G401.6 (cell line): ENCODE measurements at regions not wholly inside any gene's neighbourhood (a gene's known extent, or its start where the extent isn't known, plus 50 kb on each side); places are given as distances from the start of the nearest gene placed in this dataset.

Experiments
- FAIRE-seq: peaks from 2 replicates; lab custom pipeline; 2012; peaks lifted over from hg19 to GRCh38; lab: Jason Lieb, UNC

DNA sequence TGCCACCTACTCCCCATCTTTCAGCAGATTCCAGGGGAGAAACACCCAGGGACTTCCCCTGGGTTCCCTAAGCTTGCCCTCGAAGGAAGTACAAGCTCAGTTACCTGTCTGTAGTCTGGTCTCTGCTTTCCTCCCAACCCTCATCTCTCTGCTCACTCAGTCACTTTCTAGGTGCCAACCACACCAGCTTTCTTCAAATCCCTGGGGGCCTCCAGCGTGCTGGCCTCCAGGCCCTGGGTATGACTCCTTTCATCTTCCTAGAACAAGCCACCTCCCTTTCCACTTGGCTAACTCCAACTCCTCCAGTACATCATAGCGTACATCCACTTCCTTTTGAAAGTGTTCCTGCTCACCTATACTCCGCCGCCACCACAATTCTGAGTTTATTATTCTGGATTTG, 222.6 kb downstream of the SNX18 start:
- no peak for FAIRE-seq

GRCh38 chr5:54739371-54739770, 221.8 kb downstream of the SNX18 start:
- no peak for FAIRE-seq

DNA sequence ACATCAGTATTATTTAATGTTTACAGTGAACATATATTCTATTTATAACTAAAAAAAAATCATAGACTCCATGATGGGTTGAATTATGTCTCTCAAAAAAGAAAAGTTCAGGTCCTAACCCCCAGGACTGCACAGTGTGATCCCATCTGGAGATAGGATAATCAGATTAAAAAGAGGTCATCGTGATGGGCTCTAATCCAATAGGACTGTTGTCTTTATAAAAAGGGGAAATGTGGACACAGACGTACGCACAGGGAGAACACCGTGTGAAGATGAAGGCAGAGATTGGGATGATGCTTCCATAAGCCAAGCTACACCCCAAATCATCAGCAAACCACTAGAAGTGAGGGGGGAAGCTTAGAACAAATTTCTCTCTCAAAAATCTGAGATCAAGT, 221.4 kb downstream of the SNX18 start:
- no peak for FAIRE-seq

GRCh38 chr5:54738118-54738972, 220.8 kb downstream of the SNX18 start:
- no peak for FAIRE-seq

DNA sequence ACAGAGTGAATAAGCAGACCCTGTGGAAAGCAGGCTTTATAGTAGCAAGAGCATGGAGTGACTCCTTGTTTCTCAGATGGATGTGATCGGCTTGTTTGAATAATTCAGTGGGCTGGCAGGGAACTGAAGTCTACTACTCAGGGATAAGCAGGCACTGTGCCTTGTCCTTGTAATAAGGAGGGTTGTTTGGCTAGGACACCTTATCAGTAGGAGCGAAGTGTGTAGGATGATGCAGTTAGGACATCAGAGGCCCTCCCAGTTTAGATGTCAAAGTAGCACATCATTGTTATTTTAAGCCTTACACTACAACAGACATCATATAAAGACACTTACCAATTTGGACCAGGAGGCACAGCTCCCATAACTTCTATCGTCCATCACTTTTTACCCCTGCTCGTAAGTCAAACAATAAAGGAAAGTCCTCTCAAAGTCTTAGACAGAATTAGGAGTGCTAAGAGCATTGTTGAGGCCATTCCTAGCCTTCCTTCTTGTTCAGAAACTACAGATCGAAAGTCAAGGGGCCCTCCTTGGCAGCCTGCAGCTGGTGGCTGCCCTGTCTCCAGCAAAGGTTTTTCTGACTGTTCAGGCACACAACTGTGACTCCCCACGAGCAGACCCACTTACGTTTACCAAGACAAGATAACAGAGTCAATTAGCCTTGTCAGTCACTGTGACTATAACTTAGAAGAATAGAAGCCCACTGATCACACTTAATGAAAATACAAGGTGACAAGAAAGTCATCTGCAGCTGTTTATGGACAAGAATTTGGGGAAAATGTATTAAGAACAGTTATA, 218.6 kb downstream of the SNX18 start:
- no peak for FAIRE-seq

GRCh38 chr5:54733101-54733500, 215.5 kb downstream of the SNX18 start:
- no peak for FAIRE-seq

GRCh38 chr5:54732108-54732507, 214.5 kb downstream of the SNX18 start:
- FAIRE-seq, result no peak

GRCh38 chr5:54728588-54728915, 211.0 kb downstream of the SNX18 start:
- FAIRE-seq, result no peak

DNA sequence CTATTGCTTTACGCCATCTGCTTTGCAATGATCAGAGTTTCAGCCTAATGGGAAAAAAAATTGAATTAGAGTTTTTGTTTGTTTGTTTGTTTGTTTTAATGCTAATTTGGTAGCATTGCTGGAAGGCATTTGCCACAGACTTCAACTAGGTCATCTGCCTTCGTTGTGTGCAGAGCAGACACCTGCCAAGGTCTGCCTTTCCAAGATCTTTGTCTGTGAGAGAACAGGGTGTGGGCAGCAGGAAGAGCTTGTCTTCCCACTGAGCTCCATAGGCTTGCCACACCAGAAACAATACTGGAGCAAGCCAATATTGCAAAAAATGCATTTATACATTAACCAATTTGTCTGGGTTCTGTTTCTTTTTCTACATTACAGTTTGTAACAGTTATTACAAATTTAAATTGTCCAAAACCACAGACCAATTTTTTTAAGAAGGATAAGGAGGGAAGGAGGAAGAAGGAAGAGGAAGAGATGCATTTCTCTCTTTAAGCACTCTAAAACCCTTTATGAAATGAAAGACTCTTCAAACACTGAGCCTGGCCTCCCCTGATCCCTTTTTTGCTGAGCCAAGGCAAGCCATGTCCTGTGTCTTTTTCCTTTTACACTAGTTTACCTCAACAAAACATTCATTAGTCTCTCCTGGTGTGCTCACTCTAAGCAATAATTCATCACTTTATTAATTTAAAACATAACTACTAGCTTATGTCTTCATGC, 210.5 kb downstream of the SNX18 start:
- FAIRE-seq, result no peak

GRCh38 chr5:54725391-54726280, 208.1 kb downstream of the SNX18 start:
- FAIRE-seq, result no peak

GRCh38 chr5:54722846-54723433, 205.4 kb downstream of the SNX18 start:
- FAIRE-seq, result no peak

DNA sequence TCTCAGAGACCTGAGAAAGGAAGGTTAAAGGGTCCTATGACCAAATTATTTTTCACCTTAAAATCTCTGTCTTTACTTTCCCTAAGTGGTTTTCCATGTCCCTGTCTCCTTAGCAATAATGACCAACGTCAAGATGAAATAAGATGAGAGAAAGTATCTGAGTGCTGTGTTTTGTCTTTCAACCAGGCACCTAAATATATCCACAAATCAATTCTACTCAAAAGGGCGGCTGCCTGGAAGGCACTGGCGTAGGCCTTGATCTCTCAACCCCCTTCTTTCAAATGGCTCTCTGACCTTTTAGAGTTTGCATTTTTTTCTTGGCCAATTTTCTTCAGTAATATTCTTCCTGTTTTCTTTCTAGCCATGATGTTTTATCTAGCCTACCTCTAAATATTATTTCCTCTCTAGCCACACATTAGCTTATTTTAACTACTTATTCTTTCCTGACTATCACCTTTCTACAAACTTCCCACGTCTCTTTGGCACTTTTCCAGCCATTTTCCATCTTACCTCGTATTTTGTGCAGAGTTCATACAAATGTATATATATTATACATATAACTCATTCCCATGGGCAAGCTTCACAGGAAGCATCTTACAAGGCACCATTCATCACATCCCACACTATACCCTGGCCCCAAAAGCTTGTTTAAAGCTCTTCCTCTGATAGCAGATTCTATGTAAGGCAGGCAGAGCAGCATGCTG, 204.5 kb downstream of the SNX18 start:
- no peak for FAIRE-seq

- no peak for FAIRE-seq
Observed at GRCh38 chr5:54721116-54721515, 203.6 kb downstream of the SNX18 start.

- no peak for FAIRE-seq
Observed at GRCh38 chr5:54720341-54720740, 202.8 kb downstream of the SNX18 start.

DNA sequence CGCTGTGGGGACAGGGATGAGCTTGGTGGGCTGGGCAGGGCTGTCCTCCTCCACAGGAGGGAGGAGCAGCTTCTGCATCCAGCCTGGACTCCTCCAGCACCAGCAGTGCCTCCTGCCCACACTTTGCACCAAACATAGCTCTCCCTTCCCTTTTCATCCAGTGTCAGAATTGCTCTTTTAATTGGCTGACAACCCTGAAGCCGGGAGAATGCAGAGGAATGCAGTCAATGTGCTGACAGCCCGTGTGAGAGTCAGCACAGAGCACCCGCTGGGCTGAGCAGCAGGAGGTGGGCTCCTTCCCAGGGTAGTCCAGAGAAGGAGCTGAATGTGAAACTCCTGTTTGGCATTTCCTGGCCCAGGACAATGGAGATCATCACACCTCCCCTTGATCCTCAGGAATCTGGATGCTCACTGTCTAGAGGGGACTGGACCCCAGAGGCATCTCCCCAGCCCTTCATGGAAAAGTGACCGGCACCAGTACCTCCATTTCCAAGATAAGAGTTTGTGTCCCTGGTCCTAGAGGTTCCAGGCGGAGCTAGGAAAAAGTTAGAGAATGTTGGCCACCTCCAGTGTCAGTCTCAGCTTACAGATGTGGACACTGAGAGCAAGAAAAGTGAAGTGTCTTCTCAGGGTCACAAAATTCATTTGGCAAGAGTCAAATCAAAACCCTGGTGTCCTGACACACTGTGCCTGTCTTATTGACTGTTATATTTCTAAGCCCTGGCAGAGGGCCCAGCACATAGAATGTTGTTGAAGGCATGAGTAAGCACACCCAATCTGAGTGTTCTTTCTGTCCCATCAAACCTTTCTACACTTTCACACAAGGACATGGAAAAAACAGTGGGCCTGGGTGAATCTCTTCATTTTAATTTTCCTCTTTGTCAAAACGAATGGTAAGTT, 202.1 kb downstream of the SNX18 start:
- no peak for FAIRE-seq

DNA sequence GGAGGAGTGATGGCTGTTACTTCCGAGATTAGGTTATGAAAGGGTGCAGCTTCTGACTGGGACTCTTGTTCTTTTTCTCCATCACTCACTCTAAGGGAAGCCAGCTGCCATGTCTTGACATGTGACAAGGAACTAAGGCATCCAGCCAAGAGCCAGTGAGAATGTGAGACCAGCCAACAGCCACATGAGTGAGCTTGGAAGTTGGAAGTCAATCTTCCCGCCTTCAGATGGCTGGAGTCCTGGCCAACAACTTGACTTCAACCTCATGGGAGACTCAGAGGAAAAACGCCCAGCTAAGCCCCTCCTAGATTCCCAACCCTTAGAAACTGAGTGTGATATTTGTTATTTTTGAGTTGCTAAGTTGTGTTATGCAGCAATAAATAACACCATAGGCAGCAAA, 201.1 kb downstream of the SNX18 start:
- no peak for FAIRE-seq

GRCh38 chr5:54717870-54718269, 200.3 kb downstream of the SNX18 start:
- no peak for FAIRE-seq

DNA sequence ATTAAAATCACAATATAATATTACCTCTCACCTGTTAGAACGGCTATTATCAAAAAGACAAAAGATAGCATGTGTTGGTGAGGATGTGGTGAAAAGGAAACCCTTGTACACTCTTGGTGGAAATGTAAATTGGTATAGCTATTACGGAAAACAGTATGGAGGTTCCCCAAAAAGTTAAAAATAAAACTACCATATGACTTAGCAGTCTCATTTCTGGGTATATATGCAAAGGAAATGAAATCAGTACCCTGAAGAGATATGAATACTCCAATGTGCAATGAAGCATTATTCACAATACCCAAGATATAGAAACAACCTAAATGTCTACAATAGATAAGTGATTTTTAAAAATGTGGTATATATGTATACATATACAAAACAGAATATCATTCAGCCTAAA, 199.9 kb downstream of the SNX18 start:
- no peak for FAIRE-seq

GRCh38 chr5:54713923-54714581, 196.5 kb downstream of the SNX18 start:
- FAIRE-seq, result no peak
